ENCODE measurements at regions not wholly inside any gene's neighbourhood (a gene's known extent, or its start where the extent isn't known, plus 50 kb on each side); places are given as distances from the start of the nearest gene placed in this dataset.
"Not testable (repeated sequence)": the region's sequence is repeated elsewhere in the genome, so short reads cannot be mapped to it uniquely, and the experiment has no call there.

GRCh38 chr13:78045916-78046315, 127.3 kb upstream of the EDNRB start:
- Histone ChIP-seq H3K4me2 (ENCODE audit: low read depth, low read length, poor library complexity, severe bottlenecking) (no peak overlapping the region), H3K9me2 (replicated peaks; ENCODE audit: low read depth, low read length) (no peaks in the 10 kb centered on the region), H3K9ac (ENCODE audit: low read depth, low read length, poor library complexity, severe bottlenecking) (no peak overlapping the region), H3F3A (ENCODE audit: low read depth) (no peaks in the 10 kb centered on the region), H3K79me2 (ENCODE audit: insufficient read depth, low read length) (no peaks in the 10 kb centered on the region), H3K4me1 (ENCODE audit: insufficient read depth, low read length, poor library complexity, severe bottlenecking) (no peaks in the 10 kb centered on the region), H3K36me3 (ENCODE audit: insufficient read depth, low read length) (no peaks in the 10 kb centered on the region), H2AFZ (ENCODE audit: low read length) (no peak overlapping the region), H3K9me3 (ENCODE audit: insufficient read depth, low read depth, low read length) (no peaks in the 10 kb centered on the region), H3K27me3 (ENCODE audit: insufficient read depth, low read length, poor library complexity, severe bottlenecking) (no peaks in the 10 kb centered on the region), H3K4me3 (ENCODE audit: low read length, poor library complexity, severe bottlenecking) (no peak overlapping the region), H4K20me1 (ENCODE audit: insufficient read depth, low read length, poor library complexity, severe bottlenecking) (no peaks in the 10 kb centered on the region)
- no peak for TF ChIP-seq EZH2phosphoT487 (IDR thresholded peaks at IDR 0.05; ENCODE audit: borderline replicate concordance)
- TF ChIP-seq, protein P1, sequence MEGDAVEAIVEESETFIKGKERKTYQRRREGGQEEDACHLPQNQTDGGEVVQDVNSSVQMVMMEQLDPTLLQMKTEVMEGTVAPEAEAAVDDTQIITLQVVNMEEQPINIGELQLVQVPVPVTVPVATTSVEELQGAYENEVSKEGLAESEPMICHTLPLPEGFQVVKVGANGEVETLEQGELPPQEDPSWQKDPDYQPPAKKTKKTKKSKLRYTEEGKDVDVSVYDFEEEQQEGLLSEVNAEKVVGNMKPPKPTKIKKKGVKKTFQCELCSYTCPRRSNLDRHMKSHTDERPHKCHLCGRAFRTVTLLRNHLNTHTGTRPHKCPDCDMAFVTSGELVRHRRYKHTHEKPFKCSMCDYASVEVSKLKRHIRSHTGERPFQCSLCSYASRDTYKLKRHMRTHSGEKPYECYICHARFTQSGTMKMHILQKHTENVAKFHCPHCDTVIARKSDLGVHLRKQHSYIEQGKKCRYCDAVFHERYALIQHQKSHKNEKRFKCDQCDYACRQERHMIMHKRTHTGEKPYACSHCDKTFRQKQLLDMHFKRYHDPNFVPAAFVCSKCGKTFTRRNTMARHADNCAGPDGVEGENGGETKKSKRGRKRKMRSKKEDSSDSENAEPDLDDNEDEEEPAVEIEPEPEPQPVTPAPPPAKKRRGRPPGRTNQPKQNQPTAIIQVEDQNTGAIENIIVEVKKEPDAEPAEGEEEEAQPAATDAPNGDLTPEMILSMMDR (conservative IDR thresholded peaks at IDR 0.05; ENCODE audit: low read length), result no peak

GRCh38 chr13:78041366-78041765, 122.7 kb upstream of the EDNRB start:
- H3K9me2 ChIP-seq (replicated peaks; ENCODE audit: low read depth, low read length); H3K79me2 ChIP-seq (ENCODE audit: insufficient read depth, low read length); H3F3A ChIP-seq (ENCODE audit: low read depth); H3K9me3 ChIP-seq (ENCODE audit: insufficient read depth, low read depth, low read length); H3K4me1 ChIP-seq (ENCODE audit: insufficient read depth, low read length, poor library complexity, severe bottlenecking); H3K27me3 ChIP-seq (ENCODE audit: insufficient read depth, low read length, poor library complexity, severe bottlenecking); H3K4me3 ChIP-seq (ENCODE audit: low read length, poor library complexity, severe bottlenecking); H4K20me1 ChIP-seq (ENCODE audit: insufficient read depth, low read length, poor library complexity, severe bottlenecking); H3K36me3 ChIP-seq (ENCODE audit: insufficient read depth, low read length); H2AFZ ChIP-seq (ENCODE audit: low read length); H3K4me2 ChIP-seq (ENCODE audit: low read depth, low read length, poor library complexity, severe bottlenecking); H3K9ac ChIP-seq (ENCODE audit: low read depth, low read length, poor library complexity, severe bottlenecking): not testable (repeated sequence)

GRCh38 chr13:78040205-78040830, 121.7 kb upstream of the EDNRB start:
- no peaks in the 10 kb centered on the region for H3F3A ChIP-seq (ENCODE audit: low read depth)
- H2AFZ ChIP-seq (ENCODE audit: low read length), result no peak overlapping the region
- no peaks in the 10 kb centered on the region for H4K20me1 ChIP-seq (ENCODE audit: insufficient read depth, low read length, poor library complexity, severe bottlenecking)
- no peaks in the 10 kb centered on the region for H3K4me1 ChIP-seq (ENCODE audit: insufficient read depth, low read length, poor library complexity, severe bottlenecking)
- H3K27me3 ChIP-seq (ENCODE audit: insufficient read depth, low read length, poor library complexity, severe bottlenecking), result no peaks in the 10 kb centered on the region
- H3K4me3 ChIP-seq (ENCODE audit: low read length, poor library complexity, severe bottlenecking), result no peak overlapping the region
- no peak overlapping the region for H3K9ac ChIP-seq (ENCODE audit: low read depth, low read length, poor library complexity, severe bottlenecking)
- H3K9me3 ChIP-seq (ENCODE audit: insufficient read depth, low read depth, low read length), result no peaks in the 10 kb centered on the region
- no peaks in the 10 kb centered on the region for H3K79me2 ChIP-seq (ENCODE audit: insufficient read depth, low read length)
- no peak overlapping the region for H3K4me2 ChIP-seq (ENCODE audit: low read depth, low read length, poor library complexity, severe bottlenecking)
- no peaks in the 10 kb centered on the region for H3K36me3 ChIP-seq (ENCODE audit: insufficient read depth, low read length)
- no peaks in the 10 kb centered on the region for H3K9me2 ChIP-seq (replicated peaks; ENCODE audit: low read depth, low read length)
- TF ChIP-seq, protein P1 (conservative IDR thresholded peaks at IDR 0.05; ENCODE audit: low read length), result no peak
- TF ChIP-seq EZH2phosphoT487 (IDR thresholded peaks at IDR 0.05; ENCODE audit: borderline replicate concordance), result no peak

- no peaks in the 10 kb centered on the region for H3F3A ChIP-seq (ENCODE audit: low read depth)
- no peaks in the 10 kb centered on the region for H3K9me3 ChIP-seq (ENCODE audit: insufficient read depth, low read depth, low read length)
- no peak overlapping the region for H3K9ac ChIP-seq (ENCODE audit: low read depth, low read length, poor library complexity, severe bottlenecking)
- H3K4me3 ChIP-seq (ENCODE audit: low read length, poor library complexity, severe bottlenecking), result no peak overlapping the region
- no peak overlapping the region for H2AFZ ChIP-seq (ENCODE audit: low read length)
- no peaks in the 10 kb centered on the region for H3K9me2 ChIP-seq (replicated peaks; ENCODE audit: low read depth, low read length)
- no peak overlapping the region for H3K4me2 ChIP-seq (ENCODE audit: low read depth, low read length, poor library complexity, severe bottlenecking)
- H3K36me3 ChIP-seq (ENCODE audit: insufficient read depth, low read length), result no peaks in the 10 kb centered on the region
- TF ChIP-seq, protein P1 (conservative IDR thresholded peaks at IDR 0.05; ENCODE audit: low read length), result no peak
- no peak for TF ChIP-seq EZH2phosphoT487 (IDR thresholded peaks at IDR 0.05; ENCODE audit: borderline replicate concordance)
- no peaks in the 10 kb centered on the region for H3K4me1 ChIP-seq (ENCODE audit: insufficient read depth, low read length, poor library complexity, severe bottlenecking)
- no peaks in the 10 kb centered on the region for H3K27me3 ChIP-seq (ENCODE audit: insufficient read depth, low read length, poor library complexity, severe bottlenecking)
- H4K20me1 ChIP-seq (ENCODE audit: insufficient read depth, low read length, poor library complexity, severe bottlenecking), result no peaks in the 10 kb centered on the region
- H3K79me2 ChIP-seq (ENCODE audit: insufficient read depth, low read length), result no peaks in the 10 kb centered on the region
Observed at GRCh38 chr13:78036841-78037240, 118.2 kb upstream of the EDNRB start.

Measured in Loucy (cell line).